ENCODE measurements at regions not wholly inside any gene's neighbourhood (a gene's known extent, or its start where the extent isn't known, plus 50 kb on each side); places are given as distances from the start of the nearest gene placed in this dataset. TPM values are rescaled to one million over a fixed set of nuclear protein-coding genes. Genes with fewer than 3 reads are reported as not detected.

- no peak for DNase-seq (ENCODE audit: extremely low spot score)
- no peaks in the 10 kb centered on the region for H3K4me1 ChIP-seq (ENCODE audit: insufficient read depth)
- no peak overlapping the region for H3K4me3 ChIP-seq (ENCODE audit: low read depth, low read length)
- no peaks in the 10 kb centered on the region for H3K36me3 ChIP-seq (ENCODE audit: insufficient read depth)
- 63% methylated on average over 8 of the region's 8 CpGs for WGBS
- no peak overlapping the region for H3K27ac ChIP-seq (ENCODE audit: low read depth)
These were observed 63.6 kb upstream of the PWP1 start for GRCh38 chr12:107622001-107622400.

- Histone ChIP-seq H3K27ac (ENCODE audit: low read depth) (no peak overlapping the region), H3K36me3 (ENCODE audit: insufficient read depth) (no peaks in the 10 kb centered on the region), H3K4me3 (ENCODE audit: low read depth, low read length) (no peak overlapping the region), H3K4me1 (ENCODE audit: insufficient read depth) (no peaks in the 10 kb centered on the region)
- 98% methylated on average over 4 of the region's 4 CpGs for WGBS
- no peak for DNase-seq (ENCODE audit: extremely low spot score)
These were observed 61.1 kb upstream of the PWP1 start for GRCh38 chr12:107624493-107624892.

DNA sequence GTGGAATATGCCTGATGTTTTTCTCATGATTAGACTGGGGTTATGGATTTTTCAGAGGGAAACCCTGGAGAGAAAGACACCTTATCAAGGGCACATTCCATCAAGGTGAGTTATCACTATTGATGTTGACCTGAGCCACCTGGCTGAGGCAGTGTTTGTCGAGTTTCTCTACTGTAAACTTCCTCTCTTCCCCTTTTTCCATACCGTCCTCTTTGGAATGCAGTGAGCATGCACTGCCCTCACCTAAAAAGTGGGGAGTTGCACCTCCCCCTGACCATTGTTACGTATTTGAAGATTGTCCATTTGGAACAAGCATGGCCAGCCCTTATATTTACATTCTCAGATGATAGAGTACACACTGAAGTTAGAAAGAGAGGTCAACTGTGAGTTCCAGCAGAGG lies 53.9 kb upstream of the PWP1 start:
- WGBS: 68% methylated on average over 3 of the region's 3 CpGs
- Histone ChIP-seq H3K4me1 (ENCODE audit: insufficient read depth) (no peaks in the 10 kb centered on the region), H3K27ac (ENCODE audit: low read depth) (no peak overlapping the region), H3K36me3 (ENCODE audit: insufficient read depth) (no peaks in the 10 kb centered on the region), H3K4me3 (ENCODE audit: low read depth, low read length) (no peak overlapping the region)
- DNase-seq (ENCODE audit: extremely low spot score): no peak

DNA sequence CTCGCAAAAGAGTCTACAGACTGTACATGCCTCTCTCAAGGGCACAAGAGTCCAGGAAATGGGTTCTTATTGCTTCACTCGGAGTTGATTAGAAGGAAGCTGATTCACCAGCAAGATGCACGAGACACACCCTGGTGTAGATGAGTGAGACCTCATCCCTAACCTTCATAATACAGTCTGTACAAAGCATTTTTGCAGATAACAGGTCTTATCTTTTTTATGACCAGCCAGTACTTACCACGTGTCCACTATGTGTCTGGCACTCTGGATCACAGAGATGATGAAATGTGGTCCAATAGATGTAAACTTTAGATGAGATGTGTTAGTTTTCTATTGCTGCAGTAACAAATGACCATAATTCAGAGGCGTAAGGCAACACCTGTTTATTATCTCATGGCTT lies 53.4 kb upstream of the PWP1 start:
- H3K27ac ChIP-seq (ENCODE audit: low read depth): no peak overlapping the region
- H3K4me1 ChIP-seq (ENCODE audit: insufficient read depth): no peaks in the 10 kb centered on the region
- 71% methylated on average over 5 of the region's 5 CpGs for WGBS
- H3K36me3 ChIP-seq (ENCODE audit: insufficient read depth): no peaks in the 10 kb centered on the region
- H3K4me3 ChIP-seq (ENCODE audit: low read depth, low read length): no peak overlapping the region
- DNase-seq (ENCODE audit: extremely low spot score): no peak

DNA sequence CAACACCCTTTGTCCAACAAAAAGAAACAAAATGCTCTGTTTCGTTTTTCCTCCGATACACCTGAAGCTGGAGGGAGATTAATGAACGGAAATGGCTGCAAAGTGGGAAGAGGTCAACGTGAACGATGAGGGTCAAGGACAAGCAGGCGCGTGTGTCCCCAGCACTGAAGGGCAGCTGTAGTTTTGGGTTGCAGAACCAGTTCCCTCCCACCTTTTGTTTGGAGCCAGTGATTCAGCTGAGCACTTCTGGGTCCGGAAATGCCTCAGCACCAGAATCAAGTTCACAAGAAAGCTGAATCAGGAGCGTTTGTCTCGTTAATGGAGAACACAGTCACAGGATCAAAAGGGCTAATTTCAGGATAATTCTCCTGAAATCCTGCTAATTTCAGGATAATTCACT lies 51.1 kb upstream of the PWP1 start:
- Histone ChIP-seq H3K36me3 (ENCODE audit: insufficient read depth) (no peaks in the 10 kb centered on the region), H3K27ac (ENCODE audit: low read depth) (no peak overlapping the region), H3K4me1 (ENCODE audit: insufficient read depth) (no peaks in the 10 kb centered on the region), H3K4me3 (ENCODE audit: low read depth, low read length) (no peak overlapping the region)
- WGBS: 68% methylated on average over 10 of the region's 10 CpGs
- DNase-seq (ENCODE audit: extremely low spot score): no peak

- Histone ChIP-seq H3K36me3 (ENCODE audit: insufficient read depth) (no peaks in the 10 kb centered on the region), H3K27ac (ENCODE audit: low read depth) (no peak overlapping the region), H3K4me3 (ENCODE audit: low read depth, low read length) (no peak overlapping the region), H3K4me1 (ENCODE audit: insufficient read depth) (no peaks in the 10 kb centered on the region)
- WGBS: 37% methylated on average over 8 of the region's 8 CpGs
- no peak for DNase-seq (ENCODE audit: extremely low spot score)
These were observed 50.5 kb upstream of the PWP1 start for GRCh38 chr12:107635139-107635538.

Small RNA genes lying in the stretch of these regions (small RNA-seq; reads per million reads assigned to genes)
- gene RF00284 (not detected), gene RNA5SP371 (not detected)

Data from urinary bladder (tissue), 4 donors.